Choroid plexus epithelial cell (primary cell): ENCODE measurements at regions not wholly inside any gene's neighbourhood (a gene's known extent, or its start where the extent isn't known, plus 50 kb on each side); places are given as distances from the start of the nearest gene placed in this dataset.

Experiments used
- DNase-seq: peaks from one replicate; pipeline ENCODE4 v3.0.0-alpha.2; 2010; ENCODE audit warnings: low read depth
- H3K4me3 ChIP-seq: 2 replicates; pipeline ENCODE4 v1.5.1; 2011; ENCODE audit warnings: low read depth, mild to moderate bottlenecking, control low read depth, low read length, moderate library complexity
- CTCF ChIP-seq: conservative IDR thresholded peaks from 2 replicates; pipeline ENCODE4 v1.5.1; 2011; ENCODE audit warnings: low read depth, mild to moderate bottlenecking, control low read depth, inconsistent platforms, low read length, moderate library complexity

GRCh38 chrX:150162141-150162540 lies 201.0 kb upstream of the MAMLD1 start:
- TF ChIP-seq CTCF: no peak
- DNase-seq: no peak
- no peak overlapping the region for H3K4me3 ChIP-seq

- DNase-seq: no peak
- no peak overlapping the region for H3K4me3 ChIP-seq
- no peak for TF ChIP-seq CTCF
Observed at GRCh38 chrX:150163221-150163930, 199.7 kb upstream of the MAMLD1 start.

GRCh38 chrX:150163956-150164726 lies 199.0 kb upstream of the MAMLD1 start:
- no peak overlapping the region for H3K4me3 ChIP-seq
- no peak for TF ChIP-seq CTCF
- DNase-seq: no peak

- TF ChIP-seq CTCF: peak; percentile 15
Observed at GRCh38 chrX:150164971-150165600, 198.0 kb upstream of the MAMLD1 start.

GRCh38 chrX:150165776-150166610 lies 197.1 kb upstream of the MAMLD1 start:
- H3K4me3 ChIP-seq: no peak overlapping the region
- no peak for TF ChIP-seq CTCF
- no peak for DNase-seq

More at GRCh38 chrX:150164971-150165600, 198.0 kb upstream of the MAMLD1 start:
- peak; percentile 39 for DNase-seq
- no peak overlapping the region for H3K4me3 ChIP-seq

GRCh38 chrX:150167482-150168324 lies 195.4 kb upstream of the MAMLD1 start:
- no peak for DNase-seq
- no peak for TF ChIP-seq CTCF

More at GRCh38 chrX:150167482-150168324, 195.4 kb upstream of the MAMLD1 start:
- no peak overlapping the region for H3K4me3 ChIP-seq
